Activated CD4-positive, alpha-beta T cell treated with anti-CD3 and anti-CD28 coated beads for 1 hour (primary cell): ENCODE measurements at regions not wholly inside any gene's neighbourhood (a gene's known extent, or its start where the extent isn't known, plus 50 kb on each side); places are given as distances from the start of the nearest gene placed in this dataset.
"Not testable (repeated sequence)": the region's sequence is repeated elsewhere in the genome, so short reads cannot be mapped to it uniquely, and the experiment has no call there.

Source experiments
- DNase-seq: peaks from one replicate; pipeline ENCODE4 v3.0.0-alpha.2; 2020

DNA sequence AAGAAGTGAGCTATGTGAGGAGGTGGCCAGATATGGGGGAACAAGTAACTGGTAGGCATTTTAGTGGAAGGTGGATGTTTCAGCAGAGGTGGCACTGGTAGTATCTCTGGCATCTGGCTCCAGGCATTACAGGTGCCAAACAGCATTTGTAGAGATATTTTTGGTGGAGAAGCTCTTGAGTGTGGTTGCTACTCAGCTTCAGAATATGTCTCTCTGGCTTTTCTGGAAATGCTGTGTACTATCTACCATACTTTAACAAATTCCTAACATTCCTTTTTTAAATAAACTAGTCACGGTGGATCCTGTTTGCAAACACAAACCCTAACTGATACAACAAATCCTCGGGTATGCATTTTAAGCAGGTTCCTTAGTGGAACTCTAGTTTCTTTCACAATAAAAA lies 128.0 kb downstream of the BARX2 start:
- DNase-seq, result no peak

DNA sequence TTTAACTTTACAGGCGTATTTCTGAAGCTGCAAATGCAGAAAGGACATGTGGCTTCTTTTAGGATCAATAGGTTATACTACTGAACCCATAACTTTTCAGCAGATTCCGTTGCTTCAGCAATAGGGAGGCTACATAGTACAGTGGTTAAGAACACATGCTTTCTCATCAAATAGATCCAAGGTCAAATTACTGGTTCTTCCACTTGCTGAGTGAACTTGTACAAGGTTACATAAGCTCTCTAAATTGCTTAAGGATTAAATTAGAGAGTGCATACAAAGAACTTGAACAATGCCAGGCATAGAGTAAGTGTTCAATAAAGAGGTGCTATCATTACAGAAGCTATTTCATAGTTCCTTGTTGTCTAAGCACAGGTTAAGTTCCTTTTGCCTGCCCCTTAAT lies 129.6 kb downstream of the BARX2 start:
- no peak for DNase-seq

DNA sequence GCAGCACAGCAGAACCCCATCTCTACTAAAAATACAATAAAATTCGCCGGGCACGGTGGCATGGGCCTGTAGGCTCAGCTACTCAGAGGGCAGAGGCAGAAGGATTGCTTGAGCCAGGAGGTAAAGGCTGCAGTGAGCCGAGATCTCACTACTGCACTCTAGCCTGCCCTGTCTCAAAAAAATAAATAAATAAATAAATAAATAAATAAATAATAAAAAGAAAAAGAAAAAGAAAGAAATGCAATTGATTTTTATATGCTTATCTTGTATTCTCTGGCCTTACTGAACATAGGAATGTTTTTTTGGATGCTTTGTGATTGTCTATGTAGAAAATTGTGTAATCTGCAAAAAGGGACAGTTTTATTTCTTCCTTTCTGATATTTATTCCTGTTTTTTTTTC lies 132.5 kb downstream of the BARX2 start:
- no peak for DNase-seq

DNA sequence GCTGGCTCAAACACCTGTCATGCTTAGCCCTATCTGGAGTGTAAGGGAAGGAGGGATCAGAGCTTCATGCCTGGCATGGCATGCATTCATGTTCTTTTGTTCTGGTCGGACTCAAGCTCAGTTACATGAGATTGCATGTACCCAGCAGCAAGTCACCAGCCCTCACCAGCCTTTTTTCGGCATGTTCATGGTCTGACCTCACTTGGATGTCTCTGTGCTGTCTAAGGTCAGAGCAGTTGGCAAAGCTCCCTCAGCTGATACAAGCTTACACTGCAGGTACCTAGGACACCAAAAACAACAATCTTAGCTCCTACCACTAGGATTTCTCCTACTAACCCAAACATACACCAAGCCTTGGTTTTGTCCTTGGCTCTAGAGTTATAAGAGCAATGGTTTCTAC lies 152.6 kb downstream of the BARX2 start:
- DNase-seq, result no peak

DNA sequence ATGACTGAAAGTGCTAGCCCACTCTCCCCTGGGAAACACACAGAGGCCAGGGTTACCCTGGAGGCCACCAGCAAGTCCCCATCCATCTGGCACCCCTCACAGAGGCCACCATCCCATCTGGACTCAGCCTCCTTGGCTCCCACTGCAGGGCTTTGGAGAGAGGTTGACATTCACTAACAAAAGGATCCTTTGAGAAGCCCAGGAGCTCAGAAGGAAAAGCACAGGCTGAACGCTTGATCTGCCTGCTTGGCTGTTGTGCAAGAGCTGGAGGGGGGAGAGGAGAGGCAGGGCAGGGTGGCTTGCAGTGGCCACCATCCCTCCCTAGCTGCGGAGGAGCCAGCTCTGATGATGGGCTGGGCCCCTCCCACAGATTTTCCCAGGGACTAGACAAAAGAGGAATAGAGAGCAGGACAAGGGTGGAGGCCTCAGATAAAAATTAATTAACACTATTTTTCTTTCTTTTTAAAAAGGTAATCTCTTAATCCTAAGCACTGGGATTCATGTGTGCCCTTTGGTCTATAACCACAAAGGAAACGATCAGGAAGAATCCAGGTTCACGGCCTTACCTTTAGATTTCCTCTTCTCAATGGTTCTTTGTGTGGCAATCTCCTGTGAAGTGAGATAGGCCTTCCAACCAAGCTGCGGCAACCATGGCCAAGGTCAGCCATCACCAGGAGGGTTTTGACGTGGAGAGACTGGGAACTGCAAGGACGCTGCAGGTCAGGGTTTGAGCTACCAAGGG lies 154.7 kb downstream of the BARX2 start:
- DNase-seq, result no peak

DNA sequence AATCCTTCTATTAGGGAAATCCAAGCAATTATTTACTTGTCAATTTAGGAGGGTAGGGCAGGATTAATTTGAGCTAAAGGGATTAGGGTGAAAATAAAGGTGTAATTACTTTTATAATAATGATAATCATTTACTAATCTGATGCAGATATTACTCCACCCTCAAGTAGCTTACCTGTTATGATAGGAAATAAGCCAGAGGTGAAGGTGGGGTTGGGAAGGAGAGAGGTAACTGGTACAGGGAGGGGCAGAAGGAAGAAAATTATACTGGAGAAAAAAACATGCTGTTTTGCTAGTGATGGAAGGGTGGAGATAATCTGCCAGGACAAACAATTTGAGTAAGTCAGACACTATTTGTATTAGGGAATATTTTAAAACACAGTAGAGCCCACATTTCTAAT lies 157.7 kb downstream of the BARX2 start:
- DNase-seq, result no peak

DNA sequence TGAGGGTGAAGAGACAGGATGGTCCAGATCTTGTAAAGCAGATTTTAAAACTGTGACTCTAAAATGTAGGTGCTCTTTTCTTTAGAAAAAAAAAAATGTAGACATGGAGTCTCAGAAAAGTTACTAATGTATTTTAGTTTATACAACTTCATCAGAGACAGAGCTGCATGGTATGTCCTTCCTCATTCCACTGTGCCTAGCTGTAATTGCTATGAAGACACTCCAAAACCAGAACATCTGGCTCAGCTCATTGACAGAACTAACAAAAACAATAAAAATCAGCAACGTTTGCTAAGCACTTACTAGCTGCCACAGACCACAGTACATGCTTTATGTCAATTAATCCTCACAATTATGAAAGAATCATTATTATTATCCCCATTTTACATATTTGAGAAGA lies 160.7 kb downstream of the BARX2 start:
- DNase-seq, result no peak

DNA sequence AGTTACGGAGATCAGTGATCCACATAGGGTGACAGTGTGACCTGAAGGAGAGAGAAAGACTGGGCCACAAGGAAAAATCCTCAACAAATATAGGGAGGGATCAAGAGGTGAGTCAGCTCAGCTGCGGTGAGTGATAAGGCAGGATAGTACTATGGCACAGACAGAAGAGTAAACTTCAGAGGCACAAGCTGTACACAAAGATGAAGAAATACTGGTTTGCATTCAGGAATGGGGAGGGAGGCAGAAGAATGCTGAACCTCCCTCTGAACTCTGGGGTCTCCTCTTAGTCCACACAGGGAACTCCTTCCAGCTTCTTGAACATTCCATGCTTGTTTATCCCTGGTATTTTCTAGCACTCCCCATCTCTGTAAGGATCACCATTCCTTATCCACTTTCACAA lies 162.7 kb downstream of the BARX2 start:
- DNase-seq, result no peak

DNA sequence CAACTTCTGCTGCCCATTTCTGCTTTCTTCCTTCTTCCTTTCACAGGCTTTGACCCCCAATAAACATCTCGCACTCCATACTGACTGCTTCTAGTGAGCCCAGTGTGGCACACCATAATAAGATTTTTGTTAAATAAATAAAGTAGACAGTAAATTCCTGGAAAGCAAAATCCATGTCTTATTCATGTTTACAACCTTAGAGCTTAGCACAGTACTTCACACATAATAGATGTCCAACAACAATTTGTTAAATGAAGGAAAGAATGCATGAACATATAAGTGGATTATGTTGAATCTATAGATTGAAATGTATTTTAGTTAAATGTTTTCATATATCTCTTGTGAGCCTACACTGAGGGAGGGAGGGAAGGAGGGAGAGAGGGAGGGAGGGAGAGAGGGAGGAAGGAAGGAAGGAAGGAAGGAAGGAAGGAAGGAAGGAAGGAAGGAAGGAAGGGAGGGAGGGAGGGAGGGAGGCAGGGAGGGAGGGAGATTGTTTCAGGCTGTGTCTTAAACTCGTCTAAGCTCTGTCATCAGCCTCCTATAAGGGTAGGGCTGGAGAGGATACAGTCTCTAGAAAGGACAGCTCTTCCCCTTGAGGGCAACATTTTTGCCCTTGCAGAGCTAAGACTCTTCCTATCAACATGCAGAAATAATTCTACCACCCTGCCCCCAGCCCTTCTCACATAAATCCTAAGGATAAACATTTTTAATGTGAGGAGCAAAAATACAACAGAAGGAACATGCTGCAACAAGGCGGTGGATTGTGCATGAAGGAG lies 168.1 kb downstream of the BARX2 start:
- DNase-seq, result no peak

DNA sequence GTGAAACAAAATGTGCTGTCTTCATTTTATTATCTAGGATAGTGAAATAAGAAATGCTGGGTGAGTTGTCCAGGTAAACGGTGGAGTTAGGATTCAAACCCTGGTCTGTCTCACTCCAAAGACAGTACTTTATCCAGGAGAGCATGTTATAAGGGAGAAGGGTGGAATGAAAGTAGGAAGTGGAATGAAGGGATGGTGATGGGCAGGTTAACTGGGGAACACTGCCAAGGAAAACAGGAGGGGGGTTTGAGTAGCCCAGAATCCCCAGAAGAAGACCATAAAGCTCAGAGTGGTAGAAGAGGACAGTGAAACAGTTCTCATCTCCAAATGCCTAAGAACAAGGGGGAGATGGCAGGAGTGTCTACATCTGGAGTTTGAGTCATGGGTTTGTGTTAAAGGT lies 169.0 kb downstream of the BARX2 start:
- DNase-seq, result no peak

DNA sequence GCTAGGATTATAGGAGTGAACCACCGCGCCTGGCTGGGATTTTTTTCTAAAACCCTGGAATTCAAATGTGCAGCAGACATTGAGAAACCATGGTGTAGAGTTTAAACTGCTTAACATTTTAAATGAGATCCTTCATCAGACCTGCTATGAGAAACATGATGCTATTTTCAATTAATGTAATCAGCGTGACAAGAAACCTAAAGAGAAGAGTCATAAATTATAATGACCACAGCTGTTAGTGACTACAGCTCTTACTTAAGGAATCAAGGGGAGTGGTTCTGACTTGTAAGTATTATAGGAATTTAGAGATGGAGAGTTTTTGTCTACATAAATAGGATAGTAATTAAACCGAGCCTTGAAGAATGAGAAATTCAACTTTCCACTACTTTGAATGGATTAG lies 170.6 kb downstream of the BARX2 start:
- no peak for DNase-seq

DNA sequence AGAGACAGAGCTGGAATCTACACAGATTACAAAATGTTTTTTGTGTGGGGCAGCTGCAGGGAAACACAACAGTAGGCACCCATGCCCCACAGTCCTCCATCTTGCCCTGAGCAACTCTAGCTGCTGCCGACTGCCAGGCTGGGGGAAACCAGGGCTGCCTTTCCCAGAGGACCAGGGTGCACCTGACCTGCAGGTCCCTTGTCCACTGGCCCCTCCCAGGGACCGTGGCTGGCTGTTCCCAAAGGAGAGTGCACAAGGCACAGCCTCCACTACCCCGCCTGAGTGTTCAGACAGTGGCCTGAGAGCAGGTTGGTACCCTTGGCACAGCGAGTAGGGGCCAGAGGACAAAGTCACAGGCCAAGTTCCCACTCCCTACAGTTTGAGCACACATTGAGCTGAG lies 181.8 kb downstream of the BARX2 start:
- no peak for DNase-seq

DNA sequence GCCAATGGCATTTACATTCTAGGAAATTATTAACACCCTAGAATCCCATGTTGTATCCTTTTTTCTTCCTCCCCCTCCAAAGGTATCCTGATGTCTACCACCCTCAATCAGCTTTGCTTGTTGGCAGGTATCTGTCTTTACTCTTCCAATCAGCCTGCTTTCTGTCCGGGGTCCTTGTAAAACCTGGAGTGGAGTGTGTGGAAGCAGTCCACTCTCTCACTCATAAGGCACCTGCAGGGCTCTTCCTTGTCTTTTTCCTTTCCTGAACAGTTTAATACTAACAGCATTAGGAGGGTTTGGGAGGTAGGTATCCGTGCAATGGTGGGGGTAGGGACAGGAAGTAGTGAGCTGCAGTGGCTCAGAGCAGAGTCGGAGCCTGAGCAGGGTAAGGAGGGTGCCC lies 193.4 kb downstream of the BARX2 start:
- no peak for DNase-seq

DNA sequence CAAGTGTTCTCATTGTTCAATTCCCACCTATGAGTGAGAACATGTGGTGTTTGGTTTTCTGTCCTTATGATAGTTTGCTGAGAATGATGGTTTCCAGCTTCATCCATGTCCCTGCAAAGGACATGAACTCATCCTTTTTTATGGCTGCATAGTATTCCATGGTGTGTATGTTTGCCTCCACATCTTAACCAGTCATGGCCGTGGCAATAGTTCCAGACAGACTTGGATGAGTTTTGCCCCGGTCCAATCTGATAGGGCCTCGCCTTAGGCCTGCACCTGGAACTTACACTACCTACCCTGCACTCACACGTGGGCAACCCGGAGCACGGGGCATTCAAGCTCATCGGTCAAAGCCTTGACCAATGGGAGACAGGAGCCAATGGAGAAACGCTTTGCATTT lies 197.0 kb downstream of the BARX2 start:
- DNase-seq, result not testable (repeated sequence)

DNA sequence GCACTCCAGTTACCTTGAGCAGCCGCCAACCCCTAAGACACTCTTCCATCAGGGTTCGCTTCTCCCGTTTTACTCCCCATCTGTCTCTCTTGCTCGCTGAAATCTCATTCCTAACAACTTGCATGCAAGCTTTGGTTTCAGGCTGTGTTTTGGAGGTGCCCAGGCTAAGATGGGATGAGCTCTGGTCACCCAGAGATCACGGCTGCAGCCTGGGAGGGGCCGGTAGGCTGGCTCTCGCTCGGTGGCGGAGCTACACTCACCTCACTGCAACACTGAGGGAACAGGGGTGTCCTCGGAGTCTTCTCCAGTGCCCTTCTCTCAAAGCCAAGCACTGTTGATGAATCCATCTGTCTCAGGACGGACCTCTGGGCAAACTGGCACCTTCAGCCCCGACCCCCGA lies 197.5 kb downstream of the BARX2 start:
- DNase-seq, result no peak

DNA sequence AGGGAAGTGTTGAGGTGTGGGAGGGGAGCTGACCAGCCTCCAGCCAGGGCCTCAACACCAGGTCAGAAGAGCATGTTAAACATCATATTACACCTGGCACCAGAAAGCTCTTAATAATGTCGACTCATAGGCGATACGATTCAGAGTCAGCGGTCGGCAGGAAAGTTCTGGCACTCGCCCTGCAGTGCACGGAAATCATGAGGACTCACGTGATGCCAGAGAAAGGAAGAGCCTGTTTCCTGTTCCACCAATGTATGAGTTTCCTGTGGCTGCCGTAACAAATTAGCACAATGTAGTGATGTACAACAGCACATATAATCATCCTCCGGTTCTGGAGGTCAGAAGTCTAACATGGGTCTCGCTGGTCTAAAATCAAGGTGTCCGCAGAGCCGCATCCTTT lies 198.8 kb downstream of the BARX2 start:
- DNase-seq, result no peak

DNA sequence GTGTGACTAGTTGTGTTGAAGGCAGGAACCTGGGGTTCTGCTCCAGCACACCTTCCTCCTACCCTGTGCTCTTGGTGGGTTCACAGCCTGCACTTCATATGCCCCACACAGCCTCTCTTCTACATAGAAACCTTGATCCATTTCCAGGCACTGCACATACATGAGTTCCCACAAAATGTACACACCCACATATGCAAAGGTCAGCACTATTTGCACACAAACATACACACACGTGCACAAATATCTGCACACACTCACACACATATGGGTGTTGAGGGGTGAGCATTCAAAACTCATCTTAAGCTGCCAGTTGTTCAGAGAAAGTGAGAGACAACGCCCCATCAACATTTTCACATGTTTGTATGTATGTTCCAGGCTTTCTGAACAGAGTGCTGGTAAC lies 201.0 kb downstream of the BARX2 start:
- no peak for DNase-seq

DNA sequence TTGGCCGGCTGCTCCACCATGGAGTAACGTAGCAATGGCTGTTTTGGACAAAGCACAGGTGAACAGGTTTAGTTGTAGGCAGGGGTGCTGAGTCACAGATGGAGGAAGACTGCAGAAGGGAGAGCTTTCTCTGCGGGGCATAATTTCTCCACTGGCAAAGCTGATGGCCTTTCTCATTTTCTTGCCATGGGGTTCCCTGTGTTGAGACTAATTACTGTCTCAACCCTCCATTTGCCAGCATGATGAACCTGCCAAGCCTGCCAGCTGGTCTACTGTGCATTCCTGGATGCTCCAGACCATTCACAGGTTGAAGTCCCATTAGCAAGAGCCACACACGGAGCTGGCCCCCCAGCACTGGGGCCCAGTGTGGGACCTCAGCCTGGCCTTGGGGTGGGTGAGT lies 202.4 kb downstream of the BARX2 start:
- DNase-seq, result no peak

DNA sequence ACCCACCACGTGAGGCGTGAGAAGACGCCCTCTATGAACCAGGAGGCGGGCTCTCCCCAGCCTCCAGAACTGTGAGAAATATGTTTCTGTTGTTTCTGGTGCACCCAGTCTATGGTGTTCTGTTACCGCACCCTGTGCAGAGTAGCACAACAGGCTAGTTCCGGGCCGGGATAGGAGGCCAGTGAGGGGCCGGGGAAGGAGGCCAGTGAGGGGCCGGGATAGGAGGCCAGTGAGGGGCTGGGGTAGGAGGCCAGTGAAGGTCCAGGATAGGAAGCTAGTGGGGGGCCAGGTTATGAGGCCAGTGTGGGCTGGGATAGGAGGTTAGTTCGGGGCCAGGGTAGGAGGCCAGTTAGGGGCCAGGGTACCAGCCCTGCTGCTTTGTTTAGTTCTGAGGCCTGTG lies 204.6 kb downstream of the BARX2 start:
- DNase-seq, result no peak

DNA sequence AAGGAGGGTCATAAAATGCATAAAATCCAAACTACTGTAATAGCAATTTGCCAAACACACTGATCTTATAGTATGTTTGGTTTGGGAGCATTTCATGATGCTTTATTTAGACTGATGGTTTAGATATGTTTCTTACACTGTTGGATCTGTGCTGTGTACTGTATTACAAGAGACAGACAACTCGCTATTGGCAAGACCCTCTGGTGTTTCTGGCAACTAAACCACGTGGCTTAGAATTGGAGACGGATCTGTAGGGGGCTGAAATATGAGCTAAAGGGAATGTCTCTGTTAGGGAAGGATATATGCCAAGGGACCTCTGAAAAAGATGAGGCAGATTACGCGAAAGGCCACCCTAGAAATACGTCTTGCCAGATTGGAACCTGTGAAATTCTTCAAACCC lies 208.7 kb downstream of the BARX2 start:
- no peak for DNase-seq

DNA sequence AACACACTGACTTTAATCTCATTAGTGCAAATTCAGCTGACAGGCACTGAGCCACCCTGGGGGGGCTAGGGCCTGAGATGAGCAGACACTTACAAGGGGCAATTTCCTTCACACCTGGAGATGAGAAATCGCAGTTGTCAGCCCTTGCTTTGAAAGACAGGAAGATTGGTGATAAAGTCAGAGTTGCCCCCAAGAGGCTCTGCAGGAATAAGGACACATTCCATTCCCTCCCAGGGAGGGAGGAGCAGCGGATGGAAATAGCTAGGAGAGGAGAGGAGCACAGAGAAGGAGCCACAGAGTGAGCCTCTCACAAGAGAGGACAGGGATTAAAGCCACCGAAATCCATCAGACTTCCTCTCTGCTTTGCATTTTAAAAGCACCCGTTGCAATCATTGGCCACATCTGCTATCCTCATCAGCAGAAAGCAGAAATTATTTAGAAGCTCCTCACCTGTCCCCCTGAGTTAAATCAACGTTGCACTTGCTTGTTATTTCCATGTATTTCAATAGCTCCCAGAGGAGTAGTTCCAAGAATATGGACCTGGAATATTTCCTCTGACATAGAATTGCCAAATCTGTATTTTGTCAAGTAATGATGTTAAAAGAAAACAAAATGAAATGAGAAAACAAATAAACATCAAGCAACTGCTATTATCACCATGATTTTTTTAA lies 213.7 kb downstream of the BARX2 start:
- DNase-seq, result no peak

DNA sequence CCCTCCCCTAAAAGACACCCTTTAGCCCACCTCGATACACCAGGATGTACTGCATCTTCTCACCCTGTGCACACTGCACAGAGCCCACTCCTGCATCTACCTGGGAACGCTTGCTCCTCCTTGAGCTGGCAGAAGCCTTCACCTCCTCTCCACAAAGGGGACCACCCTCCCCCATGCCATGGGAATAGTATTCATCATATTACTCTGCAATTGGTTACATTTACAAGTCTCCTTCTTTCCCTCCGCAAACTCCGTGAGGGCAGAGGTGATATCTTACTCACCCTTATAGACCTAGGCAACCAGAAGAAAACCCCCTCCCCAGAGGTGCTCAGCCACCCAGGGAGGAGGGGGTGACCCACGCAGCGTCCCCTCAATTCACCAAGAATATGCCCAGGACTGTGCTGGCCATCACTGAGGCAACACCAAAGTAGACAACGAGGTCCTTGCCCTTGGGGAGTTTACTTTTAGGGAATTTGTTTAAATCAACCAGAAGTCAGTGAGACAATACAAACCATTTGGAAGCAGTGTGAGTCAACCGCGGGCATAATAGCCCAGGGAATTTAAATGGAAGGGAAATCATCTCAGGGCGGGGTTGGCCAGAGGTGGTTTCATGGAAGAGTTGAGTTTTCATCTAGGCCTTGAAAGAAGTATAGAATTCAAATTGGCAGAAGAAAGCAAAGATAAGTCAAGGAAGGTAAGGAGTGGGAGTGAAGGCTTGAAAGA lies 214.5 kb downstream of the BARX2 start:
- DNase-seq, result no peak

DNA sequence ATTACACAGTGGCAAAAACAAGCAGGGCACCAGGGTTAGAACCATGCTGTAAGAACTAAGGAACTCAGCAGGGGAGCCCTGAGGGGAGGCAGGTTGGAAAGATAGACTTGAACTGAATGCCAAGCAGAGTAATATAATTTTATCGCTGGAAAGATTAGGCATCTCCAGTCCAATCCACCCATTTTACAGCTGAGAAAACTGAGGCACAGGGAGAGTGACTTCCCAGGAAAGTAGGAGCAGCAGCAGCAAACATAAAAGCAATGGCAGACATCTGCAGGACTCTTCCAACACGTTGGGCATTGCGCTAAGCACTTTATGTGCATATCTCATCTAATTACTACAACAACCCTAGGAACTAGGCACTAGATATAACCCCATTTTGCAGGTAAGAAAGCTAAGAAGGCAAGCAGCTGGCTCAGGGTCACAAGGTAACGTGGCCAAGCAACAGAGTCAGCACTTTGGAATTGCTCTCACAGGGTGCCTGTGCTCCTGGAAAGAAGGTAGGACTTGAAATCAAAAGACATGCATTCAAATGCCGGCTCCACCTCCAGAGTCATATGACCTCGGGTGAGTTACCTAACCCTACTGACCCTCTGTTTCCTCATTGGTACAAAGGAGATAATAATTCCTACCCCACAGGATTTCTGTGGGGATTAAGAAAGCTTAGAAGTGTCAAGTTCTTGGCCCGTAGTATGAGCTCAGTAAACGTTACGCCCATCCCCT lies 215.3 kb downstream of the BARX2 start:
- DNase-seq, result no peak
